ENCODE measurements at regions not wholly inside any gene's neighbourhood (a gene's known extent, or its start where the extent isn't known, plus 50 kb on each side); places are given as distances from the start of the nearest gene placed in this dataset.
A peak's percentile ranks its signal among the peaks of the same experiment; 100 is the strongest.

DNA sequence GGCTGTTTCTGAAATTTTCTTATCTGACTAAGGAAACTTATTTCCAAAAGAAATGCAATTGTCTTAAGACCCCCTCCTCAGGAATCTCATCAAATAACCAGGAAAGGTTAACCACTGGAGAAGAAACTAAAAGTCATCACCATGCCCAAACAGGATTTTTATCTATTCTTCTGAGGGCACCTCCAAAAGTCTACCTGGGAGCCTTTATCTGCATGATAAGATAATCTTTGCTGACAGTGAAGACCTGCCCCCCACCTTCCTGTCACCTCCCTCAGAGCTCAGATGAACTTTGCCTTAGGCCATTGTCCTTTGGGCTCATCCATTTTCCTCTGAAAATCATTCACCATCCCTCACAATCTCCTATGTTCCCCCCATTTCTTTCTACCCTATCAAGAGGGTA lies 137.3 kb upstream of the SMAD3 start:
- Mint-ChIP-seq H3K4me3 (no peak overlapping the region), H3K36me3 (ENCODE audit: low read depth) (peaks cover 9% of the 10 kb centered on the region; the same call in 1 of the 3 replicates), H3K27me3 (ENCODE audit: insufficient read depth, low read depth, poor library complexity) (peaks cover 8% of the 10 kb centered on the region), H3K4me1 (peaks cover 21% of the 10 kb centered on the region), H3K9me3 (peaks cover 10% of the 10 kb centered on the region), H3K27ac (no peak overlapping the region)
- no peak overlapping the region for H3K4me3 ChIP-seq
- TF ChIP-seq, protein P1, sequence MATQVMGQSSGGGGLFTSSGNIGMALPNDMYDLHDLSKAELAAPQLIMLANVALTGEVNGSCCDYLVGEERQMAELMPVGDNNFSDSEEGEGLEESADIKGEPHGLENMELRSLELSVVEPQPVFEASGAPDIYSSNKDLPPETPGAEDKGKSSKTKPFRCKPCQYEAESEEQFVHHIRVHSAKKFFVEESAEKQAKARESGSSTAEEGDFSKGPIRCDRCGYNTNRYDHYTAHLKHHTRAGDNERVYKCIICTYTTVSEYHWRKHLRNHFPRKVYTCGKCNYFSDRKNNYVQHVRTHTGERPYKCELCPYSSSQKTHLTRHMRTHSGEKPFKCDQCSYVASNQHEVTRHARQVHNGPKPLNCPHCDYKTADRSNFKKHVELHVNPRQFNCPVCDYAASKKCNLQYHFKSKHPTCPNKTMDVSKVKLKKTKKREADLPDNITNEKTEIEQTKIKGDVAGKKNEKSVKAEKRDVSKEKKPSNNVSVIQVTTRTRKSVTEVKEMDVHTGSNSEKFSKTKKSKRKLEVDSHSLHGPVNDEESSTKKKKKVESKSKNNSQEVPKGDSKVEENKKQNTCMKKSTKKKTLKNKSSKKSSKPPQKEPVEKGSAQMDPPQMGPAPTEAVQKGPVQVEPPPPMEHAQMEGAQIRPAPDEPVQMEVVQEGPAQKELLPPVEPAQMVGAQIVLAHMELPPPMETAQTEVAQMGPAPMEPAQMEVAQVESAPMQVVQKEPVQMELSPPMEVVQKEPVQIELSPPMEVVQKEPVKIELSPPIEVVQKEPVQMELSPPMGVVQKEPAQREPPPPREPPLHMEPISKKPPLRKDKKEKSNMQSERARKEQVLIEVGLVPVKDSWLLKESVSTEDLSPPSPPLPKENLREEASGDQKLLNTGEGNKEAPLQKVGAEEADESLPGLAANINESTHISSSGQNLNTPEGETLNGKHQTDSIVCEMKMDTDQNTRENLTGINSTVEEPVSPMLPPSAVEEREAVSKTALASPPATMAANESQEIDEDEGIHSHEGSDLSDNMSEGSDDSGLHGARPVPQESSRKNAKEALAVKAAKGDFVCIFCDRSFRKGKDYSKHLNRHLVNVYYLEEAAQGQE (IDR thresholded peaks at IDR 0.05; ENCODE audit: unreplicated experiment): no peak
- TF ChIP-seq ZNF114 (CRISPR knock-in tag; IDR thresholded peaks at IDR 0.05): no peak
- no peak for TF ChIP-seq EZH2phosphoT487 (IDR thresholded peaks at IDR 0.05; ENCODE audit: unreplicated experiment)
- TF ChIP-seq JUNB (IDR thresholded peaks at IDR 0.05; ENCODE audit: unreplicated experiment): no peak
- TF ChIP-seq STAT1 (IDR thresholded peaks at IDR 0.05; ENCODE audit: unreplicated experiment): no peak
- TF ChIP-seq ZNF462 (CRISPR knock-in tag; IDR thresholded peaks at IDR 0.05): no peak
- H3K4me2 ChIP-seq: peak overlapping the region; percentile 37; the same call in 1 of the 2 replicates
- H3K9me2 ChIP-seq (ENCODE audit: insufficient read depth): peaks cover 3% of the 10 kb centered on the region; the same call in 1 of the 2 replicates
- no peaks in the 10 kb centered on the region; the same call in 1 of the 2 replicates for H3F3A ChIP-seq (replicated peaks; ENCODE audit: low read depth)
- no peak overlapping the region; the same call in 1 of the 2 replicates for H2AFZ ChIP-seq
- DNase-seq (ENCODE audit: low spot score) (no peak), ATAC-seq (no peak)
- no peaks in the 10 kb centered on the region for H3K36me3 ChIP-seq (ENCODE audit: insufficient read depth)
- peaks cover 19% of the 10 kb centered on the region; the same call in 1 of the 2 replicates for H3K4me1 ChIP-seq (ENCODE audit: insufficient read depth)
- H4K20me1 ChIP-seq (replicated peaks; ENCODE audit: insufficient read depth): no peaks in the 10 kb centered on the region
- no peaks in the 10 kb centered on the region for H3K79me2 ChIP-seq (replicated peaks; ENCODE audit: insufficient read depth)
- H3K27me3 ChIP-seq (ENCODE audit: insufficient read depth): no peaks in the 10 kb centered on the region
- no peak overlapping the region for H3K27ac ChIP-seq (ENCODE audit: low read depth)

Measured in GM23338 (cell line).